Tibial nerve (tissue), 4 donors: ENCODE measurements at regions not wholly inside any gene's neighbourhood (a gene's known extent, or its start where the extent isn't known, plus 50 kb on each side); places are given as distances from the start of the nearest gene placed in this dataset.

Experiments used
- EP300 ChIP-seq, 2 donors: sonication (generic); formaldehyde crosslinking; IDR thresholded peaks; one replicate each; pipeline ENCODE4 v1.6.1; 2017; ENCODE audit warnings: antibody characterized with exemption in 2 of 2, mild to moderate bottlenecking in 1 of 2
- POLR2A ChIP-seq, 2 donors: fragments of 450-650 bp; IDR thresholded peaks; one replicate each; pipeline ENCODE4 v1.6.1; 2017; ENCODE audit warnings: antibody characterized with exemption in 2 of 2, mild to moderate bottlenecking in 2 of 2, moderate library complexity in 2 of 2
- TF ChIP-seq, protein P1 (sequence below), 5 experiments: fragments of 200-600 bp in 3 of 5; fragments of 450-650 bp in 2 of 5; sonication (generic) in 3 of 5; IDR thresholded peaks; one replicate each; pipeline ENCODE4 v1.5.1; 2016 to 2019; ENCODE audit warnings: antibody characterized with exemption in 5 of 5, mild to moderate bottlenecking in 3 of 5, moderate library complexity in 2 of 5

GRCh38 chr3:13688034-13688433 is 139.1 kb downstream of the FBLN2 start:
- TF ChIP-seq, protein P1, sequence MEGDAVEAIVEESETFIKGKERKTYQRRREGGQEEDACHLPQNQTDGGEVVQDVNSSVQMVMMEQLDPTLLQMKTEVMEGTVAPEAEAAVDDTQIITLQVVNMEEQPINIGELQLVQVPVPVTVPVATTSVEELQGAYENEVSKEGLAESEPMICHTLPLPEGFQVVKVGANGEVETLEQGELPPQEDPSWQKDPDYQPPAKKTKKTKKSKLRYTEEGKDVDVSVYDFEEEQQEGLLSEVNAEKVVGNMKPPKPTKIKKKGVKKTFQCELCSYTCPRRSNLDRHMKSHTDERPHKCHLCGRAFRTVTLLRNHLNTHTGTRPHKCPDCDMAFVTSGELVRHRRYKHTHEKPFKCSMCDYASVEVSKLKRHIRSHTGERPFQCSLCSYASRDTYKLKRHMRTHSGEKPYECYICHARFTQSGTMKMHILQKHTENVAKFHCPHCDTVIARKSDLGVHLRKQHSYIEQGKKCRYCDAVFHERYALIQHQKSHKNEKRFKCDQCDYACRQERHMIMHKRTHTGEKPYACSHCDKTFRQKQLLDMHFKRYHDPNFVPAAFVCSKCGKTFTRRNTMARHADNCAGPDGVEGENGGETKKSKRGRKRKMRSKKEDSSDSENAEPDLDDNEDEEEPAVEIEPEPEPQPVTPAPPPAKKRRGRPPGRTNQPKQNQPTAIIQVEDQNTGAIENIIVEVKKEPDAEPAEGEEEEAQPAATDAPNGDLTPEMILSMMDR (IDR thresholded peaks at IDR 0.05) = no peak
- TF ChIP-seq POLR2A (IDR thresholded peaks at IDR 0.05) (no peak), EP300 (IDR thresholded peaks at IDR 0.05) (no peak)
